ENCODE measurements at regions not wholly inside any gene's neighbourhood (a gene's known extent, or its start where the extent isn't known, plus 50 kb on each side); places are given as distances from the start of the nearest gene placed in this dataset.
A peak's percentile ranks its signal among the peaks of the same experiment; 100 is the strongest.

- Histone ChIP-seq H3K4me3 (no peak overlapping the region), H3K36me3 (ENCODE audit: low read depth) (no peaks in the 10 kb centered on the region), H3K4me1 (ENCODE audit: low read depth) (no peaks in the 10 kb centered on the region), H3K9me3 (no peaks in the 10 kb centered on the region)
- no peak for ATAC-seq
- TF ChIP-seq, protein P1, sequence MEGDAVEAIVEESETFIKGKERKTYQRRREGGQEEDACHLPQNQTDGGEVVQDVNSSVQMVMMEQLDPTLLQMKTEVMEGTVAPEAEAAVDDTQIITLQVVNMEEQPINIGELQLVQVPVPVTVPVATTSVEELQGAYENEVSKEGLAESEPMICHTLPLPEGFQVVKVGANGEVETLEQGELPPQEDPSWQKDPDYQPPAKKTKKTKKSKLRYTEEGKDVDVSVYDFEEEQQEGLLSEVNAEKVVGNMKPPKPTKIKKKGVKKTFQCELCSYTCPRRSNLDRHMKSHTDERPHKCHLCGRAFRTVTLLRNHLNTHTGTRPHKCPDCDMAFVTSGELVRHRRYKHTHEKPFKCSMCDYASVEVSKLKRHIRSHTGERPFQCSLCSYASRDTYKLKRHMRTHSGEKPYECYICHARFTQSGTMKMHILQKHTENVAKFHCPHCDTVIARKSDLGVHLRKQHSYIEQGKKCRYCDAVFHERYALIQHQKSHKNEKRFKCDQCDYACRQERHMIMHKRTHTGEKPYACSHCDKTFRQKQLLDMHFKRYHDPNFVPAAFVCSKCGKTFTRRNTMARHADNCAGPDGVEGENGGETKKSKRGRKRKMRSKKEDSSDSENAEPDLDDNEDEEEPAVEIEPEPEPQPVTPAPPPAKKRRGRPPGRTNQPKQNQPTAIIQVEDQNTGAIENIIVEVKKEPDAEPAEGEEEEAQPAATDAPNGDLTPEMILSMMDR (IDR thresholded peaks at IDR 0.05): no peak
- no peak for DNase-seq
- intact Hi-C loops (cut with DNase I, micrococcal nuclease): no loop called here
Observed at GRCh38 chr6:130754786-130755367, 72.3 kb upstream of the SMLR1 start.

DNA sequence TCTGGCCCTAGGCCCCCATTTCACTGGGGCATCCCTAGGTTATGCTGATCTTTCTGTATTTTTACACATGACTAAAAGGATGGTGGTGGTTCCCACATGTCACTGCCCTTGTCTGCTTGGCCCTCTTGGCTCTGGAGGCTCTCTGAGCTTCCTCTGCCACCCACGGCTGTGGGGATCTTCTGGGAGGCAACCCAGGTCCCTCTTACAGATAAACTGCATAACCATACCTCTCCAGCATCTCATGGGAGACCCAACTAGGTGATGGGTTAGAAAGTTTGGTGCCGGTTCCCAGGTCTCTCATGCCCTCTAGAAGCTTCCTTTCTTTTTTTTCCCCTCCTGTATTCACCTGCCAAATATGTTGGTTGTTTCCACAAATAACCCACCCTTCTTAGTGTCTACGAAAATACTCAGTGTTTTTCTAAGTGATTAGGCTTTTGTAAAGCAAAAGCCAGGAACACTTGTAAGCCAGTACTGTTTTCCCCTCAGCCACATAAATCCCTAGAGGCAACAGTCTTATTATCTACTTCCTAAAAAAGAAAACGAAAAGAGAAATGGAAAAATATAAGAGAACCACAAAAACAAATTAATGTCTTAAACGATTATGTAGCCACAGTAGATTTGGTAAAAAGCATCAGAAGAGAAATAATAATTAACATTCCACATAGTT, 71.7 kb upstream of the SMLR1 start:
- DNase-seq (no peak), ATAC-seq (no peak)
- H3K36me3 ChIP-seq (ENCODE audit: low read depth): no peaks in the 10 kb centered on the region
- TF ChIP-seq, protein P1 (IDR thresholded peaks at IDR 0.05): no peak
- H3K4me3 ChIP-seq: no peak overlapping the region
- H3K4me1 ChIP-seq (ENCODE audit: low read depth): no peaks in the 10 kb centered on the region
- intact Hi-C loops (cut with DNase I, micrococcal nuclease): no loop called here
- no peaks in the 10 kb centered on the region for H3K9me3 ChIP-seq

DNA sequence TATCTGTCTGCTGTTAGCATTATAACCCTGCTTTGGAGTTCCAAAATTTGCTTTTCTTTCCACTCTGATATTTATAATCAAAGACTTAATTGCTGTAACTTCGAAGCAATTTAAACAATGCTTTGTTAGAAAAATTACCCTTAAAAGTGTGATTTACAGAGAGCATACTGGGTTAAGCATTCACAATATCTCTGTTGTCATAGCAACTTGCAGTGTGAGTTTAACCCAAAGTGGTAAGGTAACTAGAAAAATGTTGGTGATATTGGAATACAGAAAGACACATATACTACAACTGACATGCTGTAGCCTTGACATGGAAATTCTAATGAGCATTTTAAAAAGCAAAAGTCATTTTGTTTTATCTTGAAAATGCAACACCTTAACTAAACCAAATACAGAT, 70.4 kb upstream of the SMLR1 start:
- no peaks in the 10 kb centered on the region for H3K9me3 ChIP-seq
- no peaks in the 10 kb centered on the region for H3K36me3 ChIP-seq (ENCODE audit: low read depth)
- no peaks in the 10 kb centered on the region for H3K4me1 ChIP-seq (ENCODE audit: low read depth)
- intact Hi-C loops (cut with DNase I, micrococcal nuclease): no loop called here
- no peak overlapping the region for H3K4me3 ChIP-seq
- no peak for DNase-seq
- no peak for ATAC-seq
- TF ChIP-seq, protein P1 (IDR thresholded peaks at IDR 0.05): no peak

- H3K4me3 ChIP-seq: no peak overlapping the region
- intact Hi-C loops (cut with DNase I, micrococcal nuclease): no loop called here
- no peaks in the 10 kb centered on the region for H3K36me3 ChIP-seq (ENCODE audit: low read depth)
- TF ChIP-seq, protein P1 (IDR thresholded peaks at IDR 0.05): no peak
- ATAC-seq (peak; percentile 33), DNase-seq (no peak)
- no peaks in the 10 kb centered on the region for H3K9me3 ChIP-seq
- H3K4me1 ChIP-seq (ENCODE audit: low read depth): no peaks in the 10 kb centered on the region
Observed at GRCh38 chr6:130758813-130759212, 68.4 kb upstream of the SMLR1 start.

- H3K4me1 ChIP-seq (ENCODE audit: low read depth): no peaks in the 10 kb centered on the region
- DNase-seq (peak in 1 of 3 donors; percentile 7), ATAC-seq (peak; percentile 67)
- intact Hi-C loops (cut with DNase I, micrococcal nuclease): no loop called here
- H3K36me3 ChIP-seq (ENCODE audit: low read depth): no peaks in the 10 kb centered on the region
- TF ChIP-seq, protein P1 (IDR thresholded peaks at IDR 0.05): no peak
- no peaks in the 10 kb centered on the region for H3K9me3 ChIP-seq
- no peak overlapping the region for H3K4me3 ChIP-seq
Observed at GRCh38 chr6:130760006-130760405, 67.2 kb upstream of the SMLR1 start.

Data from mucosa of descending colon (tissue), 3 donors.